GM13976 (cell line): ENCODE measurements at regions not wholly inside any gene's neighbourhood (a gene's known extent, or its start where the extent isn't known, plus 50 kb on each side); places are given as distances from the start of the nearest gene placed in this dataset.

ENCODE experiments used
- DNase-seq: peaks from one replicate; pipeline ENCODE4 v3.0.0; 2012; ENCODE audit warnings: low spot score
- CTCF ChIP-seq: IDR thresholded peaks from 2 replicates; pipeline ENCODE4 v1.5.1; 2012; ENCODE audit warnings: borderline replicate concordance, mild to moderate bottlenecking; ENCODE audit not compliant: insufficient read depth; ENCODE audit errors: extremely low read depth, missing control alignments, control extremely low read depth
- in situ Hi-C: fragments of 300-500 bp; cut with MboI; formaldehyde crosslinking; loops from one replicate; pipeline ENCODE4 v1.12.0; 2022; ENCODE audit warnings: low sequenced_read_pairs, mixed read lengths, inconsistent platforms; ENCODE audit not compliant: unreplicated experiment

- DNase-seq: no peak
- in situ Hi-C loops: no loop called here
- no peak for TF ChIP-seq CTCF
These were observed 598.0 kb upstream of the NOX3 start for GRCh38 chr6:156053626-156054025.

GRCh38 chr6:156046841-156047449 lies 591.3 kb upstream of the NOX3 start:
- in situ Hi-C loops: no loop called here
- DNase-seq: no peak
- no peak for TF ChIP-seq CTCF

GRCh38 chr6:156046268-156046665 lies 590.6 kb upstream of the NOX3 start:
- in situ Hi-C loops: no loop called here
- no peak for DNase-seq
- no peak for TF ChIP-seq CTCF

- TF ChIP-seq CTCF: no peak
- in situ Hi-C loops: no loop called here
- no peak for DNase-seq
These were observed 590.0 kb upstream of the NOX3 start for GRCh38 chr6:156045401-156046267.

GRCh38 chr6:156033598-156033997 lies 578.0 kb upstream of the NOX3 start:
- in situ Hi-C loops: no loop called here
- DNase-seq: no peak
- TF ChIP-seq CTCF: no peak

- TF ChIP-seq CTCF: no peak
- DNase-seq: no peak
- in situ Hi-C loops: no loop called here
These were observed 575.9 kb upstream of the NOX3 start for GRCh38 chr6:156031516-156031915.
